Right lobe of liver (tissue), 6 donors: ENCODE measurements at regions not wholly inside any gene's neighbourhood (a gene's known extent, or its start where the extent isn't known, plus 50 kb on each side); places are given as distances from the start of the nearest gene placed in this dataset.
A peak's percentile ranks its signal among the peaks of the same experiment; 100 is the strongest.

ENCODE experiments used
- ATAC-seq, 4 donors: fragments of 200-7000 bp; cut with Tn5 transposase; one replicate each; pipeline ENCODE4 v1.9.1; 2020; ENCODE audit warnings: mild to moderate bottlenecking in 4 of 4, moderate library complexity in 4 of 4
- DNase-seq, 3 donors: peaks; one replicate each; pipeline ENCODE4 v3.0.0-alpha.2; 2020
- H3K27ac ChIP-seq, 3 donors: fragments of 200-600 bp; one replicate each; pipeline ENCODE4 v1.8.0; 2022
- H3K27me3 ChIP-seq, 2 donors: fragments of 200-600 bp; one replicate each; pipeline ENCODE4 v1.8.0; 2022
- H3K36me3 ChIP-seq, 4 donors: fragments of 200-600 bp; sonication (generic) in 1 of 4; one replicate each; pipeline versions ENCODE4 v1.5.1 to v1.8.0; 2017 to 2022; ENCODE audit warnings: control low read depth in 1 of 4
- H3K4me1 ChIP-seq, 4 donors: fragments of 200-600 bp; sonication (generic) in 1 of 4; one replicate each; pipeline versions ENCODE4 v1.5.1 to v1.8.0; 2017 to 2022; ENCODE audit warnings: control low read depth in 1 of 4
- H3K4me3 ChIP-seq, 3 donors: fragments of 200-600 bp; one replicate each; pipeline ENCODE4 v1.8.0; 2022
- H3K9me3 ChIP-seq, 4 donors: fragments of 200-600 bp; sonication (generic) in 1 of 4; one replicate each; pipeline versions ENCODE4 v1.5.1 to v1.8.0; 2017 to 2022; ENCODE audit warnings: control low read depth in 1 of 4
- POLR2A ChIP-seq: fragments of 450-650 bp; IDR thresholded peaks from one replicate; pipeline ENCODE4 v1.6.1; 2017; ENCODE audit warnings: antibody characterized with exemption, mild to moderate bottlenecking
- WGBS: methylation state at CpG from one replicate; pipeline ENCODE4 v1.1.6; 2018; ENCODE audit warnings: low coverage, low lambda C conversion rate; ENCODE audit not compliant: insufficient coverage; ENCODE audit errors: missing lambda C conversion rate; 5-methylcytosine and 5-hydroxymethylcytosine counted together
- intact Hi-C, 2 donors: fragments of 100-400 bp; cut with DNase I; formaldehyde crosslinking; loops; one replicate each; pipeline versions ENCODE4 v1.11.2 to v1.14.1; 2022
- TF ChIP-seq, protein P1 (sequence below), 4 donors: fragments of 200-600 bp in 3 of 4; fragments of 450-650 bp in 1 of 4; IDR thresholded peaks; one replicate each; pipeline versions ENCODE4 v1.5.1 to v1.8.0; 2016 to 2022; ENCODE audit warnings: antibody characterized with exemption in 4 of 4, mild to moderate bottlenecking in 2 of 4
- donor health status: DM: no; HTN: yes; CAD: no.
- donor health status: DM: no; HTN: no; CAD: no.
- donor health status: DM: no; HTN: no; CAD: no.
- donor health status: DM: no; HTN: yes; CAD: no.
- donor health status: DM: no; HTN: yes; CAD: no.

DNA sequence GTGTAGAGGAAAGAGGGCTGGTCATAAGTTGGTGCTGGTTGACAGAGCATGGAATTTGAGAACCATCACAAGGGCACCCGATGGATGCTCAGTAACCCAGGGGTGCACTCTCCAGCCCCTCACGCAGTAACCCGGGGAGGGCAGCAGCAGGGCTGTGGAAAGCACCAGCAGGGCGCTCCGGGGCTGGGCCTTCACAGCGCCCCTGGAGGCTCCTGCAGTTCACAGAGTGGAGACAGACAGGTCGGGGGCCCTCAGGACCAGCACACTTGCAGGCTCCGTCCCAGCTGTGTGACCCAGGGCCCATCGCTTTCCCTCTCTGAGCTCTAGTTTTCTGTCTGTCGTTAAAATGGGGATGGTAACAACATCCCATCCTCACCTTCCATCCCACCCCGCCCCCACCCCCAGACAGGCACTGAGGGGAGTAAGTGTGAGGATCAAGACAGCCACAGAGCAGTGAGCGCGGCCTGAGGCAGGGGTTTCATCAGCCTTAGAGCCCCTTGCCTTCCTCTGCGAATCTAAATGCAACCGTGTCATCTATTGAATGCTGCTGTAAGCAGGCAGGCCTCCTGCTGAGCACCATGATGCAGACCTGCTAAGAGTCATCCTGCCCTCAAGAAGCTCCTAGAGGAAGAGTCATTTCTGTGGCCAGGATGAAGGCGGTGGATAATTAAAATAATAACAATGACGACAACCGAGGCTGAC, 90.2 kb upstream of the LINGO1 start:
- no peak overlapping the region for H3K4me3 ChIP-seq
- ATAC-seq (no peak), DNase-seq (no peak)
- H3K36me3 ChIP-seq: no peaks in the 10 kb centered on the region
- no peak overlapping the region for H3K27ac ChIP-seq
- intact Hi-C loops: no loop called here
- no peaks in the 10 kb centered on the region for H3K9me3 ChIP-seq
- H3K4me1 ChIP-seq: no peaks in the 10 kb centered on the region
- H3K27me3 ChIP-seq: no peaks in the 10 kb centered on the region
- 38% methylated on average over 11 of the region's 18 CpGs for whole genome bisulfite sequencing
- TF ChIP-seq, protein P1, sequence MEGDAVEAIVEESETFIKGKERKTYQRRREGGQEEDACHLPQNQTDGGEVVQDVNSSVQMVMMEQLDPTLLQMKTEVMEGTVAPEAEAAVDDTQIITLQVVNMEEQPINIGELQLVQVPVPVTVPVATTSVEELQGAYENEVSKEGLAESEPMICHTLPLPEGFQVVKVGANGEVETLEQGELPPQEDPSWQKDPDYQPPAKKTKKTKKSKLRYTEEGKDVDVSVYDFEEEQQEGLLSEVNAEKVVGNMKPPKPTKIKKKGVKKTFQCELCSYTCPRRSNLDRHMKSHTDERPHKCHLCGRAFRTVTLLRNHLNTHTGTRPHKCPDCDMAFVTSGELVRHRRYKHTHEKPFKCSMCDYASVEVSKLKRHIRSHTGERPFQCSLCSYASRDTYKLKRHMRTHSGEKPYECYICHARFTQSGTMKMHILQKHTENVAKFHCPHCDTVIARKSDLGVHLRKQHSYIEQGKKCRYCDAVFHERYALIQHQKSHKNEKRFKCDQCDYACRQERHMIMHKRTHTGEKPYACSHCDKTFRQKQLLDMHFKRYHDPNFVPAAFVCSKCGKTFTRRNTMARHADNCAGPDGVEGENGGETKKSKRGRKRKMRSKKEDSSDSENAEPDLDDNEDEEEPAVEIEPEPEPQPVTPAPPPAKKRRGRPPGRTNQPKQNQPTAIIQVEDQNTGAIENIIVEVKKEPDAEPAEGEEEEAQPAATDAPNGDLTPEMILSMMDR (IDR thresholded peaks at IDR 0.05): no peak
- TF ChIP-seq POLR2A: no peak

DNA sequence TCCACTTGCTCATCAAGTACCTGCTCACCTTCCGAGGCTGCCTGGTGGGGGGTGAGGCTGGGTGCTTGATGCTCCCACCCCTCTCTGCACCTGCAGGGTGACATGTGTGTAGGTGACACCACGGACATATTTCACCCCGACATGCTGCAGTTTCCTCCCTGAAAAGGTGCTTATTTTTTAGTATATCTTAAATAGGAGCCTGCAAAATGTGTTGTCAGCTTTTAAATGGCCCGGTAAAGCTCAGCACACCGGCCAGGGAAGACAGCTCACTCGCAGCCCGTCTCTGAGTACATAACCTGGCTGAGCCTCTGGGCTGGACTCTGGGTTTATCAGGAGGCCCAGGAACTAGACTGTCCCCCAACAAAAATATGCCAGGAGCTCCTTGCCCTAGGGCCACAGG, 89.3 kb upstream of the LINGO1 start:
- H3K27me3 ChIP-seq: no peaks in the 10 kb centered on the region
- no peak for ATAC-seq
- intact Hi-C loops: no loop called here
- DNase-seq: no peak
- H3K9me3 ChIP-seq: no peaks in the 10 kb centered on the region
- no peak overlapping the region for H3K4me3 ChIP-seq
- no peaks in the 10 kb centered on the region for H3K36me3 ChIP-seq
- no peak for TF ChIP-seq POLR2A
- TF ChIP-seq, protein P1 (IDR thresholded peaks at IDR 0.05): no peak
- no peak overlapping the region for H3K27ac ChIP-seq
- WGBS: 36% methylated on average over 4 of the region's 7 CpGs
- H3K4me1 ChIP-seq: no peaks in the 10 kb centered on the region

DNA sequence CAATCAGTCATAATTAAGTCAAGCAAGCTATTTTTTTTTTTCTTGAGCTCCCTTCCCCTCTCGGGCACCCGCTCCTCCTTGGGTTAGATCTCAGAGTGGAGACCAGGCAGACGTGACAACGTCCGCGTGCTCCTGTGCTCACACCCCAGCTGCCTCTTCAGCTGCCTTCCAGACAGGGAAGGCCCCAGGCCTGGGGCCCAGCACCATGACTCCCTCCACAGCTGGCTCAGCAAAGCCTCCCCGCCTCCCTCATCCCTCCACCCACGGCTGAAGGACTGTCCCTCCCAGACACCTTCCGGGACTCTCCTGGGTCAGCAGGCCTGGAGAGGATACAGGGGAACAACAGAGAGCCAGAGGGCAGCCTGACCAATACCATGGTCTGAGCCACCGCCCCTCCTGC, 87.9 kb upstream of the LINGO1 start:
- H3K36me3 ChIP-seq: no peaks in the 10 kb centered on the region
- no peaks in the 10 kb centered on the region for H3K4me1 ChIP-seq
- intact Hi-C loops: no loop called here
- TF ChIP-seq POLR2A: no peak
- H3K27ac ChIP-seq: no peak overlapping the region
- DNase-seq: no peak
- no peak overlapping the region for H3K4me3 ChIP-seq
- no peaks in the 10 kb centered on the region for H3K27me3 ChIP-seq
- no peaks in the 10 kb centered on the region for H3K9me3 ChIP-seq
- ATAC-seq: peak in 1 of 4 donors; percentile 16
- 46% methylated on average over 4 of the region's 10 CpGs for WGBS

DNA sequence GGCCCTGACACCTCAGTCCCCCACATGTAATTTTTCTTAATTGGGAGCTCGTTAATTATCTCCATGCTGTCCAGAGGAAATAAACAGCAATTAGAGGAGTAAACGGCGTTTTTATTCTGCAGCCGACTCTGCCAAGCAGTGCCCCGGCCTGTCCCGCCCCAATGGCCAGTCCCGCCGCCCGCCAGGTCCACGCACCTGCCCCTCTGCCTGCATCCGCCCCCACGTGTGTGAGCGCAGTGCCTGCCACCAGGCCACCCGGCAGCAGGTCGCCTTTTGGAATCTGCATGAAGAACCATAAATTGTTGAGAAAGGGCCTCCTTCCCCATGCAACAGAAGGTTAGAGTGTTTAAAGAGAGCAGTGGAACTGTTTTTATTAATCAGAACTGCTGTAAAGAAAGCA, 87.5 kb upstream of the LINGO1 start:
- WGBS: 63% methylated on average over 6 of the region's 15 CpGs
- no peak for DNase-seq
- TF ChIP-seq, protein P1 (IDR thresholded peaks at IDR 0.05): no peak
- TF ChIP-seq POLR2A: no peak
- no peaks in the 10 kb centered on the region for H3K4me1 ChIP-seq
- H3K4me3 ChIP-seq: no peak overlapping the region
- no peaks in the 10 kb centered on the region for H3K36me3 ChIP-seq
- no peaks in the 10 kb centered on the region for H3K27me3 ChIP-seq
- intact Hi-C loops: no loop called here
- no peak for ATAC-seq
- H3K9me3 ChIP-seq: no peaks in the 10 kb centered on the region
- no peak overlapping the region for H3K27ac ChIP-seq

DNA sequence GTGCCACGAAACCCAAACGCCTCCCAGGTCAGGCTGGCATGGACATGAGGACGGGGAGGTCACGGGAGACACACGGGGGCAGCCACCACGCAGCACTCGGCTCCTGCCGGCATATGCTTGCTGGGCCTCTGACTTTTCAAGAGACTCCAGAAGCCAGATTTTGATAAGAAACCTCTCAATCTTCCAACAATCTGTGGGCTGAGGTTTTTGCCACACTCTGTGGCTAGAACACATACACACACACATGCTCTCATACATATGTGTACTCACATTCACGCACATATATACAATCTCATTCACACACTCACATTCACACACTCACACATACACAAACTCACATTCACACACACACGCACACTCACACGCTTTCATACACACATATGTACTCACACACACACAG, 86.7 kb upstream of the LINGO1 start:
- no peaks in the 10 kb centered on the region for H3K4me1 ChIP-seq
- no peak for ATAC-seq
- WGBS: 58% methylated on average over 5 of the region's 11 CpGs

More for the DNA sequence above, 86.7 kb upstream of the LINGO1 start:
- TF ChIP-seq, protein P1 (IDR thresholded peaks at IDR 0.05): no peak
- no peak for TF ChIP-seq POLR2A
- no peak for DNase-seq
- H3K9me3 ChIP-seq: no peaks in the 10 kb centered on the region
- no peak overlapping the region for H3K27ac ChIP-seq
- H3K4me3 ChIP-seq: no peak overlapping the region
- no peaks in the 10 kb centered on the region for H3K36me3 ChIP-seq
- H3K27me3 ChIP-seq: no peaks in the 10 kb centered on the region
- intact Hi-C loops: no loop called here
